ENCODE measurements at regions not wholly inside any gene's neighbourhood (a gene's known extent, or its start where the extent isn't known, plus 50 kb on each side); places are given as distances from the start of the nearest gene placed in this dataset.

DNA sequence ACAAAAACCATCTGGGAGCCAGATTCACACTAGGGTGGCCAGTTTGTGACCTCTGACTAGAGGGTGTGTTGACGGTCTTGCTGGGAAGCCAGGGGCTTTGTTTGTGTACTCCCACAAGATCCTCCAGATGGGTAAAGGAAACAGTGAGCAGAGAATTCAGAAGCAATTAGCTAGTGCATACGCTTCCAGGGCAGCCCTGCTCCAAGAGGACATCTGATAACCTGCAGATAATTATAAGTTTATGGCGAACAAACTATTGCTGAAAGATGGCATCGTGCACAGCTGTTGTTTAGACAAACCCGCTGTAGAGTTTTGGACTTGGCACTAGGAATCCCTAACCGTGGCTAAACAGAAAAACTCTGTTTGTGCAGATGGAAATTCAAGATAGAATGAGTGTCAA is 326.4 kb downstream of the TGFB2 start:
- TF ChIP-seq CTCF (IDR thresholded peaks at IDR 0.05) (no peak), POLR2A (IDR thresholded peaks at IDR 0.05) (no peak)

Measured in esophagus squamous epithelium (tissue), 4 donors.